GM13976 (cell line): ENCODE measurements at regions not wholly inside any gene's neighbourhood (a gene's known extent, or its start where the extent isn't known, plus 50 kb on each side); places are given as distances from the start of the nearest gene placed in this dataset.
"Not testable (repeated sequence)": the region's sequence is repeated elsewhere in the genome, so short reads cannot be mapped to it uniquely, and the experiment has no call there.

ENCODE experiments used
- DNase-seq: peaks from one replicate; pipeline ENCODE4 v3.0.0; 2012; ENCODE audit warnings: low spot score
- in situ Hi-C: fragments of 300-500 bp; cut with MboI; formaldehyde crosslinking; loops from one replicate; pipeline ENCODE4 v1.12.0; 2022; ENCODE audit warnings: low sequenced_read_pairs, mixed read lengths, inconsistent platforms; ENCODE audit not compliant: unreplicated experiment
- TF ChIP-seq, protein P1 (sequence below): IDR thresholded peaks from 2 replicates; pipeline ENCODE4 v1.5.1; 2012; ENCODE audit warnings: borderline replicate concordance, mild to moderate bottlenecking; ENCODE audit not compliant: insufficient read depth; ENCODE audit errors: extremely low read depth, missing control alignments, control extremely low read depth

DNA sequence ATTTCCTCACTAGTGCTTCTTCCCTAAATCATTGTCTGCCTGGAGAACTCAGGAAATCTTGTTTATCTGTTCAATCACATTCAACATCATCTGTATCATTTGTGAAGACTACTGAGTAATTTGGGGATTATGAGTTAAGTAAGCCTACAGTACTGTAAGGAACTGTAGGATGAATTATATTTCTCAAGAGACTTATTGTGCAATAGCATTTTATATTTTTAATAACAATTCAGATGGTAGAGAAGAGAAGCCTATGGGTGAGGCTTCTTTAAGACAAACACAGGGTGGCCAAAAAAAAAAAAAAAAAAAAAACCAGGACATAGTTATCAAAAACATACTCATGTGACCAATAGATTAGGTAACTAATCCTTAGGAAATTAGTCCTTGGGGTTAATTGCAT lies 282.7 kb downstream of the FAM181B start:
- no peak for DNase-seq
- TF ChIP-seq, protein P1, sequence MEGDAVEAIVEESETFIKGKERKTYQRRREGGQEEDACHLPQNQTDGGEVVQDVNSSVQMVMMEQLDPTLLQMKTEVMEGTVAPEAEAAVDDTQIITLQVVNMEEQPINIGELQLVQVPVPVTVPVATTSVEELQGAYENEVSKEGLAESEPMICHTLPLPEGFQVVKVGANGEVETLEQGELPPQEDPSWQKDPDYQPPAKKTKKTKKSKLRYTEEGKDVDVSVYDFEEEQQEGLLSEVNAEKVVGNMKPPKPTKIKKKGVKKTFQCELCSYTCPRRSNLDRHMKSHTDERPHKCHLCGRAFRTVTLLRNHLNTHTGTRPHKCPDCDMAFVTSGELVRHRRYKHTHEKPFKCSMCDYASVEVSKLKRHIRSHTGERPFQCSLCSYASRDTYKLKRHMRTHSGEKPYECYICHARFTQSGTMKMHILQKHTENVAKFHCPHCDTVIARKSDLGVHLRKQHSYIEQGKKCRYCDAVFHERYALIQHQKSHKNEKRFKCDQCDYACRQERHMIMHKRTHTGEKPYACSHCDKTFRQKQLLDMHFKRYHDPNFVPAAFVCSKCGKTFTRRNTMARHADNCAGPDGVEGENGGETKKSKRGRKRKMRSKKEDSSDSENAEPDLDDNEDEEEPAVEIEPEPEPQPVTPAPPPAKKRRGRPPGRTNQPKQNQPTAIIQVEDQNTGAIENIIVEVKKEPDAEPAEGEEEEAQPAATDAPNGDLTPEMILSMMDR, result no peak
- in situ Hi-C loops, result no loop called here

DNA sequence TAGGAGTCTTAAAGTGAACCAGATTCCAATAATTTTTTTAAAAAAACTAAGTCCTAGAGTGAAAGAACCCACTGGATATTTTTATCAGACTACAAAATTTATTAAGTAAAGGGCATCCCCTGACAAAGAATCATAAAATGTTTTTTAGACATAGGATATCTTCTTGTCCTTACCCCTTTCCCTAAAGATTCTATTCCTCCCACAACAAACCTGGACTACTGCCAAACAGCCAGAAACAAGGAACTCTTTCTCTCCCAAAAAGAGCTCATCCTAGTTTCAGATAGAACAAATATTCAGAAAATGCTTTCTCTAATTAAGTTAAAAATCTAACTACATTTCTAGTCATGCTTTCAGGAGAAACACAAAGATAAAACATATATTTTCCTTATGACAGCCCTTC lies 327.1 kb downstream of the FAM181B start:
- TF ChIP-seq, protein P1, result no peak
- in situ Hi-C loops, result no loop called here

DNA sequence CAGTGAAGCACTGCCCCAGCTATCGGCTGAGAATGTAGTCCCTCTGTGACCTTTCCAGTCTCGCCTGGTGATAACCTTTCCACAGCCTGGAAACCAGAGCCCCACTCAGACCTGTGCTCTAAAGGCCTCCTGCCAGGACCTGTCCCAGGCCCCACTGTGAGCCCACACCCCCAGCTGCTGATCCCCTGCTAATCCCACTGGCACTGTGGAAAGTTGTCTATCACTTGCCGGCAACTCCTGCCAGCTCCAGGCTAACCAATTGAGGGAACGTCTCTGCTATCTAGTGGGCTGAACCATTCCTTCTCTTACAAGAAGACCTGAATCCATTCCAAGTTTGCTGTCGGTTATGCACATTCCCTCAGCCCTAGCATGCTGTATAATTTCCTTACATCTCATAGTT lies 328.2 kb downstream of the FAM181B start:
- no peak for DNase-seq
- in situ Hi-C loops, result no loop called here
- TF ChIP-seq, protein P1, result no peak

More for the DNA sequence above, 327.1 kb downstream of the FAM181B start:
- no peak for DNase-seq

DNA sequence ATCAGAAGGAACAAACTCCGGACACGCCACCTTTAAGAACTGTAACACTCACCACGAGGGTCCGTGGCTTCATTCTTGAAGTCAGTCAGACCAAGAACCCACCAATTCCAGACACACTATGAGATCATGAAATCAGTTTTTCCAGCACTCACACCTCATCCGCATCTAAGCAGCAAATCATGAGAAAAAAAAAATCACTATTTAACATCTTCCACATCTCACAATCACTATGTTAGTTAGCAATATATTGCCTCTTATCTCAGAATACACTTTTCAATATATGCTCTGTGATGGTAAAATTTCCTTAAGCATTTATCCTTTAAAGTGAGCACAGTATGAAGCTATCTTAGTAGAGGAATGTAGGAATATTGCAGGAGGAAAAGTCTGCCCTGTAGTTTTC lies 328.7 kb downstream of the FAM181B start:
- in situ Hi-C loops, result no loop called here
- no peak for DNase-seq
- TF ChIP-seq, protein P1, result no peak

DNA sequence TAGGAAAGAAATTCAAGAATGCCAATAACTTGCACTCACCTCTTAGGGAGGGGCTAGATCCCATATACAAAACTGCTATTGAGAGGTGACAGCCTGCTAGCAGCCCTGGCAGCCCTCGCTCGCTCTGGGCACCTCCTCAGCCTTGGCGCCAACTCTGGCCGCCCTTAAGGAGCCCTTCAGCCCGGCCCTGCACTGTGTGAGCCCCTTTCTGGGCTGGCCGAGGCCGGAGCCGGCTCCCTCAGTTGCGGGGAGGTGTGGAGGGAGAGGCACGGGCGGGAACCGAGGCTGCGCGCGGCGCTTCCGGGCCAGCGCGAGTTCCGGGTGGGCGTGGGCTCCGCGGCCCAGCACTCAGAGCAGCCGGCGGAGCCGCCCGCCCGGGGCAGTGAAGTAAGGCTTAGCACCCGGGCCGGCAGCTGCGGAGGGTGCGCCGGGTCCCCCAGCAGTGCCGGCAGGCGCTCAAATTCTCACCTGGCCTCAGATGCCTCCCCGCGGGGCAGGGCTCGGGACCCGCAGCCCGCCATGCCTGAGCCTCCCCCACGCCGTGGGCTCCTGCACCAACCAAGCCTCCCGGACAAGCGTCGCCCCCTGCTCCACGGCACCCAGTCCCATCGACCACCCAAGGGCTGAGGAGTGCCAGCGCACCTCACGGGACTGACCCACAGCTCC lies 329.9 kb downstream of the FAM181B start:
- in situ Hi-C loops, result no loop called here
- DNase-seq, result no peak
- TF ChIP-seq, protein P1, result no peak

DNA sequence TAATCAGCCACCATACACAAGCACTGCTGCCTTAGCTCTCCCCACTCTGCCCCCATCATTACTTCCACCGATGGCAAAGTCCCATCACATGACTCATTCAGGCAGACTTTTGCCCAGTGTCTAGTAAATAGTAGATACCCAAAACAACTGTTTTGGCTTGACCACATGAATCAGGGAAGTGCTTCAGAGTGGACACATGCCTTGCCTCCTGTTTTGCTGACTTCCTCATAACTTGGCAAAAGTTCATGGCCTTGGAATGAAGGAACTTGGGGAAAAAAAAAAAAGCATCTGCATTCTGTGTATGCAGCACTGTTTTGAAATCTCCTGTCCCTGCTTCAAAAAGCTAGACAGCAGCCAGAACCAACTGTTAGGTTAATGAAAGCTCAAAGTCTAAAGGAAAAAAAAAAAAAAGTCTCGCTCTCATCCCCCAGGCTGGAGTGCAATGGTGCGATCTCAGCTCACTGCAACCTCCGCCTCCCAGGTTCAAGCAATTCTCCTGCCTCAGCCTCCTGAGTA lies 335.3 kb downstream of the FAM181B start:
- in situ Hi-C loops, result no loop called here
- no peak for DNase-seq
- TF ChIP-seq, protein P1, result no peak

DNA sequence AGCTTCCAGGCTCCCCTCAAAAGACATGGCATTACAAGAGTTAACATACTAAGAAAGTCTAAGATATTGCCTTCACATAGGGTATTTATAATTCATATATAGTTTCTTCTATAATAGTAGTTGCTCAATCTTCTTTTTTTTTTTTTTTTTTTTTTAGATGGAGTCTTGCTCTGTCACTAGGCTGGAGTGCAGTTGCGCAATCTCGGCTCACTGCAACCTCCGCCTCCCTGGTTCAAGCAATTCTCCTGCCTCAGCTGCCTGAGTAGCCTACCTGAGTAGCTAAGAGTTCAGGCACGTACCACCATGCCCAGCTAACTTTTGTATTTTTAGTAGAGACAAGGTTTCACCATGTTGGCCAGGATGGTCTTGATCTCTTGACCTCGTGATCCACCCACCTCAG lies 337.0 kb downstream of the FAM181B start:
- DNase-seq, in situ Hi-C loops: not testable (repeated sequence)
